Activated CD4-positive, alpha-beta T cell treated with anti-CD3 and anti-CD28 coated beads, Interleukin-2, amount 10 ng/mL, durations not matched to agents 7 days and 5 days (primary cell): ENCODE measurements at regions not wholly inside any gene's neighbourhood (a gene's known extent, or its start where the extent isn't known, plus 50 kb on each side); places are given as distances from the start of the nearest gene placed in this dataset.
"Not testable (repeated sequence)": the region's sequence is repeated elsewhere in the genome, so short reads cannot be mapped to it uniquely, and the experiment has no call there.

Experiments used
- CTCF ChIA-PET: fragments of 350-600 bp; sonication (Branson Sonifier 250); formaldehyde crosslinking; loops from one replicate; lab custom pipeline; 2021; ENCODE audit warnings: antibody characterized with exemption; lab: Charles Lee
- POLR2A ChIA-PET: fragments of 350-600 bp; sonication (Branson Sonifier 250); formaldehyde crosslinking; loops from one replicate; lab custom pipeline; 2021; ENCODE audit warnings: antibody characterized with exemption; lab: Charles Lee
- DNase-seq: peaks from one replicate; pipeline ENCODE4 v3.0.0-alpha.2; 2020
- H3K27ac Mint-ChIP-seq: one replicate; pipeline ENCODE4 v1.8.0; 2021; ENCODE audit warnings: mild to moderate bottlenecking, moderate library complexity, mixed read lengths
- H3K27me3 Mint-ChIP-seq: one replicate; pipeline ENCODE4 v1.8.0; 2021; ENCODE audit warnings: mixed read lengths
- H3K36me3 Mint-ChIP-seq: one replicate; pipeline ENCODE4 v1.8.0; 2021; ENCODE audit warnings: low read depth, mixed read lengths
- H3K4me1 Mint-ChIP-seq: one replicate; pipeline ENCODE4 v1.8.0; 2021; ENCODE audit warnings: mixed read lengths
- H3K4me3 Mint-ChIP-seq: one replicate; pipeline ENCODE4 v1.8.0; 2021; ENCODE audit warnings: mild to moderate bottlenecking, moderate library complexity, mixed read lengths
- H3K9me3 Mint-ChIP-seq: one replicate; pipeline ENCODE4 v1.8.0; 2021; ENCODE audit warnings: mixed read lengths

- Mint-ChIP-seq H3K36me3 (no peaks in the 10 kb centered on the region), H3K9me3 (no peaks in the 10 kb centered on the region), H3K4me3 (no peak overlapping the region), H3K27ac (no peak overlapping the region), H3K4me1 (no peaks in the 10 kb centered on the region), H3K27me3 (no peaks in the 10 kb centered on the region)
- no peak for DNase-seq
- POLR2A ChIA-PET = no interaction called here
- CTCF ChIA-PET = no interaction called here
These were observed 643.9 kb downstream of the TRIML1 start for GRCh38 chr4:188783175-188783574.

DNA sequence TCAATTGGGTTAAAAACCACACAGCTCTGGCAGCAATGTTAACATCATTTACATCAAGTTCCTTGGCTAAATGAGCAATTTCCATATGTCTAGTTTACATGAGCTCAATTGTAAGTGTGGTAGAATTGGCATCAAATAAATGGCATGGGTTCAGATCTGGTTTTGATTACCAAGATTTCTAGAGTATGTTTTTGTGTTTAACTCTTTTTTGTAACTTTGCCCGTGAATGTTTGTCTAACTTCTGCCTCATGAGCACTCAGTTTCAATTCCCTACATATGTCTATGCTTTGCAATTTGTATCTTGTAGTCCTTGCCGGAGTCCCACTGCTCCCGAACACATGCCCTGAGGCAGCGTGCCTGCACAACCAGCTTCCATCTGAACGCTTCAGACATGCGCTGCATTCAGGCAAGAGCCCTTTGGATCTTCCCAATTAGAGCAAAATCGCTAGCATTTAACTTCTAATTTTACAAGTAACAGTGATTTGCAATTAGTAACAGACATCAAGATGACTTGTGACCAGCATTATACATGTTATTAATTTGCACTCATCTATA lies 644.4 kb downstream of the TRIML1 start:
- ChIA-PET CTCF (no interaction called here), POLR2A (no interaction called here)
- Mint-ChIP-seq H3K27me3 (no peaks in the 10 kb centered on the region), H3K36me3 (no peaks in the 10 kb centered on the region), H3K9me3 (no peaks in the 10 kb centered on the region), H3K4me3 (no peak overlapping the region), H3K27ac (no peak overlapping the region), H3K4me1 (no peaks in the 10 kb centered on the region)
- no peak for DNase-seq

DNA sequence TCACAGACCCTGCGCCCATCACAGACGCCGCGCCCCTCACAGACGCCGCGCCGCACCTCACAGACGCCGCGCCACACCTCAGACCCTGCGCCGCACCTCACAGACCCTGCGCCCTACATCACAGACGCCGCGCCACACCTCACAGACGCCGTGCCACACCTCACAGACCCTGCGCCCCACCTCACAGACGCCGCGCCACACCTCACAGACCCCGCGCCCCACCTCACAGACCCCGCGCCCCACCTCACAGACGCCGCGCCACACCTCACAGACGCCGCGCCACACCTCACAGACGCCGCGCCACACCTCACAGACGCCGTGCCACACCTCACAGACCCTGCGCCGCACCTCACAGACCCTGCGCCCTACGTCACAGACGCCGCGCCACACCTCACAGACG lies 657.4 kb downstream of the TRIML1 start:
- DNase-seq, H3K9me3 Mint-ChIP-seq, CTCF ChIA-PET, H3K4me3 Mint-ChIP-seq, H3K36me3 Mint-ChIP-seq, H3K27me3 Mint-ChIP-seq, POLR2A ChIA-PET, H3K4me1 Mint-ChIP-seq, H3K27ac Mint-ChIP-seq: not testable (repeated sequence)

DNA sequence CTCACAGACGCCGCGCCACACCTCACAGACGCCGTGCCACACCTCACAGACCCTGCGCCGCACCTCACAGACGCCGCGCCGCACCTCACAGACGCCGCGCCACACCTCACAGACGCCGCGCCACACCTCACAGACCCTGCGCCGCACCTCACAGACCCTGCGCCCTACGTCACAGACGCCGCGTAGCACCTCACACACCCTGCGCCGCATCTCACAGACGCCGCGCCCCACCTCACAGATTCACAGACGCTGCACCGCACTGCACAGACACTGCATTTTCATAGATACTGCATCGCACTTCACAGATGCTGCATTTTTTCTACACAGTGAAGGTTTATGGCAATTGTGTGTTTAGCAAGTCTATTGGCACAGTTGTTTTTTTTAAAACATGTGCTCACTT lies 657.8 kb downstream of the TRIML1 start:
- CTCF ChIA-PET, H3K4me3 Mint-ChIP-seq, H3K27me3 Mint-ChIP-seq, H3K36me3 Mint-ChIP-seq, H3K27ac Mint-ChIP-seq, POLR2A ChIA-PET, DNase-seq, H3K9me3 Mint-ChIP-seq, H3K4me1 Mint-ChIP-seq: not testable (repeated sequence)

GRCh38 chr4:188804861-188805260 lies 665.6 kb downstream of the TRIML1 start:
- ChIA-PET POLR2A (no interaction called here), CTCF (no interaction called here)
- Mint-ChIP-seq H3K27me3 (no peaks in the 10 kb centered on the region), H3K27ac (no peak overlapping the region), H3K9me3 (peaks cover 4% of the 10 kb centered on the region), H3K4me1 (no peaks in the 10 kb centered on the region), H3K4me3 (no peak overlapping the region), H3K36me3 (no peaks in the 10 kb centered on the region)
- DNase-seq = no peak

DNA sequence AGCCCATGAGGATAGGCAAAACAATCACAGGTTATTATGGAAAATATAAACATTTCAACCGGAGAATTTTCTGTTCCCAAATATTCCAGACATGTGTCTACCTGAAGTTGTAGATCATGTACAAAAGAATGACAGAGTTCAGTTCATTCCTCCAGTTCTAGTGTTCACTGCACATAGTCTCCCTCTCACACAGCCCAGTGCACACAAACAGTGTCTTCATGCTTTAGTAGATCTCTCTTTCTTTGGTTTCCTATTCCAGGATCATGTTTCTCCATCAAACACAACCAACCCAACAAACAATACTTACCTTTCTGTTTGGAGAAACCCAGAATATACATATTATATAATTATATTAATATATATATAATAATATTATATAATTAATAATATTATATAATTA lies 671.9 kb downstream of the TRIML1 start:
- Mint-ChIP-seq H3K36me3 (no peaks in the 10 kb centered on the region), H3K4me3 (no peak overlapping the region), H3K27me3 (no peaks in the 10 kb centered on the region), H3K27ac (no peak overlapping the region), H3K9me3 (peaks cover 3% of the 10 kb centered on the region), H3K4me1 (no peaks in the 10 kb centered on the region)
- CTCF ChIA-PET = no interaction called here
- POLR2A ChIA-PET = no interaction called here
- no peak for DNase-seq

DNA sequence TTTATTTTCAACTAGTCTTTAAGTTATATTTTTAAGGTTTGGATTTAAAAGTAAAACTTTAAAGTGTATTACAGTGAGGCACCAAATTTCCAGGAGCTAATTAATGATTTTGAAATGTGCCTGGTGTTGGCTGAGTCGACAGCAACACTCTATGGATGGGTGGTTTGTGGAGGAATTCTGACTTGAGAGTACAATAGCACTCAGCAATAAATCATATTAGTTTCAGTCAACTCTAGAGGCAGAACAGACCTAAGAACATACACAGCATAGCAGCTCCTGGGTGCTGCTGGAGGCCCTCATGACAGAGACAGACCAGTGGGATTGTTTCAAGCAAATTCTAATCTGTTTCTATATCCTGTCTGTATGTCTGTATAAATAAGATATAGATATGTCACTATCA lies 673.4 kb downstream of the TRIML1 start:
- no peaks in the 10 kb centered on the region for H3K36me3 Mint-ChIP-seq
- H3K4me3 Mint-ChIP-seq = no peak overlapping the region
- peaks cover 7% of the 10 kb centered on the region for H3K9me3 Mint-ChIP-seq
- H3K27ac Mint-ChIP-seq = no peak overlapping the region
- ChIA-PET CTCF (interaction anchor here (1.4 kb wide), 1 partner anchor 12 kb away, joined by 4 read pairs; no protein-coding TSS in a partner anchor), POLR2A (no interaction called here)
- H3K4me1 Mint-ChIP-seq = no peaks in the 10 kb centered on the region
- DNase-seq = no peak
- H3K27me3 Mint-ChIP-seq = no peaks in the 10 kb centered on the region

DNA sequence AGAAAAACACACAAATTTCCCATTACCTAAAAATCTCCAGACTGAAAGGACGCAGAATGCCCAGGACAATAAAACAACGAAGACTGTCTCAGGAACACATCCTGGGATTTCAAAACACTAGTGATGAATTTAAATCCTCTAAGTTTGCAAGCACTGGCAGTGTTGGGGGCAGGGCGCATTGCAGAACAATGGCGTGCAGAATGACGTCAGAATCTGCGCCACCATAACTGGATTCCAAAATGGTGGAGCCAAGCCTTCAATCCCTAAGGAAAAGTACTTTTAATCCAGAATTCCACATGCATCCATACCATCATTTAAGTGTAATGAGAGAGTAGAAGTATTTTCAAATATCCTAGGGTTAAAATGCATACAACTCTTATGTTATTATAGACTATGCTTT lies 679.1 kb downstream of the TRIML1 start:
- no peak overlapping the region for H3K27ac Mint-ChIP-seq
- ChIA-PET CTCF (no interaction called here), POLR2A (no interaction called here)
- H3K4me3 Mint-ChIP-seq = no peak overlapping the region
- H3K4me1 Mint-ChIP-seq = no peaks in the 10 kb centered on the region
- no peak for DNase-seq
- H3K36me3 Mint-ChIP-seq = no peaks in the 10 kb centered on the region
- peaks cover 9% of the 10 kb centered on the region for H3K9me3 Mint-ChIP-seq
- no peaks in the 10 kb centered on the region for H3K27me3 Mint-ChIP-seq

DNA sequence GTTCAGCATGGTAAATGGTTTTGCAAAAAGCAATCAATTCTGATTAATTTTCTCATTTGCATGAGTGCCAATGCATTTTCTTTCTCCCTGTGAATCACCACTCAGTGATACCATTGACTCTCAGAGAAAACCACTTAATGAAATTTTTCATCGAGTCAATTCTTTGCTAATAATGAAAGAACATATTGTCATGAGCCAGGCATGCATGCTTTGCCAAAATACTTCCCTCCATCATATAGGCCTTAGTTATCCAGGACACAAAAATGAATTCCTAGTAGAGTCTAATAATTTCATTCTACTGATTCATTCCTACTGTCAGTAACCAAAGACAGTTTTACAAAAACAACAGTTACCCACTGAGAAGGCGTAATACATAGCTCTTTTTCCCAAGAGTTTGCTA lies 680.0 kb downstream of the TRIML1 start:
- Mint-ChIP-seq H3K9me3 (peaks cover 6% of the 10 kb centered on the region), H3K27me3 (no peaks in the 10 kb centered on the region), H3K4me1 (no peaks in the 10 kb centered on the region), H3K36me3 (no peaks in the 10 kb centered on the region), H3K4me3 (no peak overlapping the region), H3K27ac (no peak overlapping the region)
- ChIA-PET POLR2A (no interaction called here), CTCF (no interaction called here)
- no peak for DNase-seq

DNA sequence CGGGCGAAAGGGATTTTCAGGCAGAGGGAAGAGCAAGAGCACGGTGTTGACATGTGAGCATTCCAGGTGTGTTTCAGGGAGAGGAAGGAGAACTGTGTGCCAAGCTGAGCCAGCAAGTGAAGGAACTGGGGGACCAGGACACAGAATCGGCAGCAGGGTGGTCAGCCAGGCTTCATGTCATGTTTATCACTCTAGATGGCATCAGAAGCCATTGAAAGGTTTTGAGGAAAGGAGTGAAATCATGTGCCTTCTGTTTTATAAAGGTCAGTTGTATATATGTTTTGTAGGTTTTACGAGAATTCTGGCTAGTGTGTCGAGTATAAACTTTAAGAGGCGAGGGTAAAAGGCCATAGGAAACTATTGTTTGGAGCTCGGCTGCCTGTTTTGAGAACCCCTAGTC lies 682.3 kb downstream of the TRIML1 start:
- Mint-ChIP-seq H3K27me3 (no peaks in the 10 kb centered on the region), H3K27ac (no peak overlapping the region), H3K4me1 (no peaks in the 10 kb centered on the region), H3K9me3 (peaks cover 9% of the 10 kb centered on the region), H3K36me3 (no peaks in the 10 kb centered on the region), H3K4me3 (no peak overlapping the region)
- no peak for DNase-seq
- CTCF ChIA-PET = no interaction called here
- POLR2A ChIA-PET = no interaction called here

- no peaks in the 10 kb centered on the region for H3K36me3 Mint-ChIP-seq
- H3K27me3 Mint-ChIP-seq = no peaks in the 10 kb centered on the region
- CTCF ChIA-PET = no interaction called here
- H3K4me1 Mint-ChIP-seq = no peaks in the 10 kb centered on the region
- peaks cover 6% of the 10 kb centered on the region for H3K9me3 Mint-ChIP-seq
- H3K4me3 Mint-ChIP-seq = no peak overlapping the region
- POLR2A ChIA-PET = no interaction called here
- no peak overlapping the region for H3K27ac Mint-ChIP-seq
- no peak for DNase-seq
These were observed 683.5 kb downstream of the TRIML1 start for GRCh38 chr4:188822698-188823097.

GRCh38 chr4:188824553-188824952 lies 685.3 kb downstream of the TRIML1 start:
- Mint-ChIP-seq H3K4me3 (no peak overlapping the region), H3K9me3 (peaks cover 3% of the 10 kb centered on the region), H3K36me3 (no peaks in the 10 kb centered on the region), H3K27me3 (no peaks in the 10 kb centered on the region), H3K4me1 (no peaks in the 10 kb centered on the region), H3K27ac (no peak overlapping the region)
- POLR2A ChIA-PET = no interaction called here
- CTCF ChIA-PET = no interaction called here
- no peak for DNase-seq

DNA sequence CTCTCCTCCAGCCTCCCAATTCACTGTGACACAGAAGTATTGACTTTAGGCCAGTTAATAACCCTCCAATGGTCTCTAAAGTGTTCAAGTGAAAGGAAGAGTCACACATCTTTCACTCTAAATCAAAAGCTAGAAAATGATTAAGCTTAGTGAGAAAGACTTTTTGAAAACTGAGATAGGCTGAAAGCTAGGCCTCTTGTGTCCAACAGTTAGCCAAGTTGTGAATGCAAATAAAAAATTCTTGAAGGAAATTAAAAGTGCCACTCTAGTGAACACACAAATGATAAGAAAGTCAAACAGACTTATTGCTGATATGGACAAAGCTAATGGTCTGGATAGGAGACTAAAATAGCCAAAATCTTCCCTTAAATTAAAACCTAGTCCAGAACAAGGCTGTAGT lies 687.2 kb downstream of the TRIML1 start:
- no peaks in the 10 kb centered on the region for H3K36me3 Mint-ChIP-seq
- no peak overlapping the region for H3K27ac Mint-ChIP-seq
- H3K4me1 Mint-ChIP-seq = no peaks in the 10 kb centered on the region
- CTCF ChIA-PET = no interaction called here
- POLR2A ChIA-PET = no interaction called here
- H3K27me3 Mint-ChIP-seq = no peaks in the 10 kb centered on the region
- DNase-seq = no peak
- no peak overlapping the region for H3K4me3 Mint-ChIP-seq
- peaks cover 3% of the 10 kb centered on the region for H3K9me3 Mint-ChIP-seq

GRCh38 chr4:188839704-188840103 lies 700.5 kb downstream of the TRIML1 start:
- Mint-ChIP-seq H3K4me1 (no peaks in the 10 kb centered on the region), H3K9me3 (no peaks in the 10 kb centered on the region), H3K27me3 (no peaks in the 10 kb centered on the region), H3K4me3 (no peak overlapping the region), H3K36me3 (no peaks in the 10 kb centered on the region), H3K27ac (no peak overlapping the region)
- ChIA-PET CTCF (no interaction called here), POLR2A (no interaction called here)
- no peak for DNase-seq
